Cardiac muscle cell (in vitro differentiated cells and primary cell): ENCODE measurements at regions not wholly inside any gene's neighbourhood (a gene's known extent, or its start where the extent isn't known, plus 50 kb on each side); places are given as distances from the start of the nearest gene placed in this dataset.

ENCODE experiments used
- DNase-seq, 2 donors: peaks; one replicate each; pipeline versions ENCODE4 v3.0.0 to v3.0.0-alpha.2; 2010 to 2017; ENCODE audit warnings: low read depth in 1 of 2, low spot score in 1 of 2
- H3K27ac ChIP-seq: fragments of 200-600 bp; sonication (generic); 2 replicates; pipeline ENCODE4 v1.5.1; 2016
- H3K27me3 ChIP-seq: fragments of 200-600 bp; sonication (generic); 2 replicates; pipeline ENCODE4 v1.6.0; 2016; ENCODE audit warnings: control low read depth
- H3K36me3 ChIP-seq: fragments of 200-600 bp; sonication (generic); 2 replicates; pipeline ENCODE4 v1.5.1; 2016; ENCODE audit warnings: control low read depth
- H3K4me1 ChIP-seq: fragments of 200-600 bp; sonication (generic); 2 replicates; pipeline ENCODE4 v1.8.1; 2017; ENCODE audit warnings: low read depth, mild to moderate bottlenecking, mixed run types
- H3K4me3 ChIP-seq: fragments of 200-600 bp; sonication (generic); 2 replicates; pipeline ENCODE4 v1.5.1; 2016; ENCODE audit warnings: mild to moderate bottlenecking
- H3K9me3 ChIP-seq: fragments of 200-600 bp; sonication (generic); 2 replicates; pipeline ENCODE4 v1.5.1; 2017; ENCODE audit warnings: low read depth, mild to moderate bottlenecking, control low read depth
- TF ChIP-seq, protein P1 (sequence below): IDR thresholded peaks from 2 replicates; pipeline ENCODE4 v1.5.1; 2012; ENCODE audit warnings: low read depth, mild to moderate bottlenecking, low read length

DNA sequence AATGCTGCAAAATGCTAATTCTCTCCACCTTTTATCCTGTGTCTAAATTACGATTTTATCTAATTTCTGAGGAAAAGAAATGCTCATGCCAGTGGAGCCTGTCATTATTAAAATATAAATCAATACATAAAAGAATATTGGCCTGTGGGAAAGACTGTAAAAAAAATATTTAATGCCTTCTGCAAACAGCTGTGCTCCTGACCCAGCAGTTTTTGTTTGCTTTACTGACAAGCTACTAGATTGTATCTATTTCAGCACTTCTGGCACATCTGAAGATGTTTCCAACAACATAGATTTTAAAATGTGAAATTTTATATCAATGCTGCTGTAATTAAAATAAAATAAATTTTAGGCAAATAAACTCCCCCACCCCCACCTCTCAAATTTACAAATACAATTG, 493.6 kb upstream of the AGTR1 start:
- no peak overlapping the region for H3K4me3 ChIP-seq
- H3K36me3 ChIP-seq, result no peaks in the 10 kb centered on the region
- no peaks in the 10 kb centered on the region for H3K4me1 ChIP-seq
- H3K9me3 ChIP-seq, result no peaks in the 10 kb centered on the region
- TF ChIP-seq, protein P1, sequence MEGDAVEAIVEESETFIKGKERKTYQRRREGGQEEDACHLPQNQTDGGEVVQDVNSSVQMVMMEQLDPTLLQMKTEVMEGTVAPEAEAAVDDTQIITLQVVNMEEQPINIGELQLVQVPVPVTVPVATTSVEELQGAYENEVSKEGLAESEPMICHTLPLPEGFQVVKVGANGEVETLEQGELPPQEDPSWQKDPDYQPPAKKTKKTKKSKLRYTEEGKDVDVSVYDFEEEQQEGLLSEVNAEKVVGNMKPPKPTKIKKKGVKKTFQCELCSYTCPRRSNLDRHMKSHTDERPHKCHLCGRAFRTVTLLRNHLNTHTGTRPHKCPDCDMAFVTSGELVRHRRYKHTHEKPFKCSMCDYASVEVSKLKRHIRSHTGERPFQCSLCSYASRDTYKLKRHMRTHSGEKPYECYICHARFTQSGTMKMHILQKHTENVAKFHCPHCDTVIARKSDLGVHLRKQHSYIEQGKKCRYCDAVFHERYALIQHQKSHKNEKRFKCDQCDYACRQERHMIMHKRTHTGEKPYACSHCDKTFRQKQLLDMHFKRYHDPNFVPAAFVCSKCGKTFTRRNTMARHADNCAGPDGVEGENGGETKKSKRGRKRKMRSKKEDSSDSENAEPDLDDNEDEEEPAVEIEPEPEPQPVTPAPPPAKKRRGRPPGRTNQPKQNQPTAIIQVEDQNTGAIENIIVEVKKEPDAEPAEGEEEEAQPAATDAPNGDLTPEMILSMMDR, result no peak
- H3K27me3 ChIP-seq, result no peaks in the 10 kb centered on the region
- DNase-seq, result no peak
- H3K27ac ChIP-seq, result no peak overlapping the region

DNA sequence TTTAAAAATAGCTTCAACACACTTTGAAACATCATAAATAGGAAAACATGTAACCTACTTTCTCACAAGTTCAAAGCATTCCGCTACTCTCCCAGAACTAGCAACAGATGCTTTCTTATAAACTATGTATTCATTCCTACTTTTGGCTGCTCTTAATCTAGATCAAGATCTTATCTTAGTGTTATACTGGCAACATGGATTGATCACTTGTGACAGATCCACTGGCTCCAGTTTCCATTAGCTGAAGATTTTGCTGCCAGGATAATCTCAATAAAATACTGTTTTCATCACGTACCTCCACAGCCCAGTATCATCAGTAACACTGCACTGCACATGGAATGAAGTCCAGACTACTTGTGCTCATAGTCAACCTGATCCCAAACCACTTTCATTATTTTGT, 491.7 kb upstream of the AGTR1 start:
- H3K4me3 ChIP-seq, result no peak overlapping the region
- no peak for DNase-seq
- H3K9me3 ChIP-seq, result no peaks in the 10 kb centered on the region
- TF ChIP-seq, protein P1, result no peak
- no peaks in the 10 kb centered on the region for H3K27me3 ChIP-seq
- no peaks in the 10 kb centered on the region for H3K4me1 ChIP-seq
- H3K36me3 ChIP-seq, result no peaks in the 10 kb centered on the region
- H3K27ac ChIP-seq, result no peak overlapping the region

DNA sequence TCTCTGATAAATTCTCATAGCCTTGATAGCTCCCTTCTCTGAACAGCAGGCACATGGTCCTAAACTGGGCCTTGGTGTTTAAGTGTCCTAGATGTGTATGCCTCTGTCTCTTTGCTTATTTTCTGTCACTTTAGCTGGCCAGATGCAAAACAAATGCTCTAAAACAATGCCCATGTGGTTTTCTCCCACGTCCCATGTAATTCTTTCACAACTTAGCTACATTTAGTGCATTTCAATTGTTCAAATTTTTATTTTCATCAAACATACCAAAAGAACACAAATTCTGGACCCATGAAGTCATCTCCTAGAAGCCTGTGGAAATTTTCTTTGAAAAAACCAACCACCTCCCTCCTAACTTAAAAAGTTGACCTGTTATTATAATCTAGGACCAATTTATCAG, 491.3 kb upstream of the AGTR1 start:
- Histone ChIP-seq H3K9me3 (no peaks in the 10 kb centered on the region), H3K36me3 (no peaks in the 10 kb centered on the region), H3K27ac (no peak overlapping the region), H3K4me1 (no peaks in the 10 kb centered on the region), H3K4me3 (no peak overlapping the region), H3K27me3 (no peaks in the 10 kb centered on the region)
- TF ChIP-seq, protein P1, result no peak
- DNase-seq, result no peak

DNA sequence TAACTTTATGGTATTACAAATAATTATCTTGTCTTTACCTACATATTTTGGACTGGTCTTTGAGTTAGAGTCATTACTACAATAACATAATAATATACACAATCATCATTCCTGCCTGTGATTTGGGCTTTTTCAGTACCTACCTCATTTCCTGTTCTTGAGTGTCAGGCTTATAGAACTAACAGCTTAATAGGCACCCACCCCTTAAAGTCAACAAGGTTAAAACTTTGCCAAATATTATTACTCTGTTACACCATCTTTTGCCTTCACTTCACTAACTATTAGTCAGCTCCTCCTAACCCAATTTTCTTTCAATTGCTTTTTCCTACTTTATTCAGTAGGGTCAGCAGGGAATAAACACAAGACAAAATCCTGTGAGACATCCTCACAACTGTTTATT, 488.7 kb upstream of the AGTR1 start:
- Histone ChIP-seq H3K36me3 (no peaks in the 10 kb centered on the region), H3K27me3 (no peaks in the 10 kb centered on the region), H3K4me1 (no peaks in the 10 kb centered on the region), H3K4me3 (no peak overlapping the region), H3K9me3 (no peaks in the 10 kb centered on the region), H3K27ac (no peak overlapping the region)
- TF ChIP-seq, protein P1, result no peak
- no peak for DNase-seq

DNA sequence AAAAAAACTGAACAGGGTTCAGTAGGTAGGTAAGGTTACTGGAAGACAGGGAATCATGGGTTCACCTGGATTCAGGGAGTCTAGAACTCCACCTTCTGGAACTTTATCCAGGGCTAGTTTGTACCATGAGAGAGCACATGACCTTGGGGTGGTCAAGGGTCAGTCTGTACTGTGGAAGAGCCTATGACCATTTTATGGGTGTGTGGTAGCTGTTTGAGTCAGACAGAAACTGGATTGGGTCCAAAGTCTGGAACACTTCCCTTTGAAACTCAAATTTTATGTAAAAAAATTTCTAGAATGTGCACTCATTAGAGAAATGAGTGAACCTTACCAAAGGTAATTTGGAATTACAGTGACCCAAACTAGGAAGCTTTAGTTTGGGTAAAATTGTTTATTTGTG, 486.0 kb upstream of the AGTR1 start:
- H3K9me3 ChIP-seq, result no peaks in the 10 kb centered on the region
- H3K36me3 ChIP-seq, result no peaks in the 10 kb centered on the region
- no peaks in the 10 kb centered on the region for H3K4me1 ChIP-seq
- H3K27me3 ChIP-seq, result no peaks in the 10 kb centered on the region
- no peak overlapping the region for H3K4me3 ChIP-seq
- TF ChIP-seq, protein P1, result no peak
- peak in 1 of 2 donors; percentile 14 for DNase-seq
- H3K27ac ChIP-seq, result no peak overlapping the region

DNA sequence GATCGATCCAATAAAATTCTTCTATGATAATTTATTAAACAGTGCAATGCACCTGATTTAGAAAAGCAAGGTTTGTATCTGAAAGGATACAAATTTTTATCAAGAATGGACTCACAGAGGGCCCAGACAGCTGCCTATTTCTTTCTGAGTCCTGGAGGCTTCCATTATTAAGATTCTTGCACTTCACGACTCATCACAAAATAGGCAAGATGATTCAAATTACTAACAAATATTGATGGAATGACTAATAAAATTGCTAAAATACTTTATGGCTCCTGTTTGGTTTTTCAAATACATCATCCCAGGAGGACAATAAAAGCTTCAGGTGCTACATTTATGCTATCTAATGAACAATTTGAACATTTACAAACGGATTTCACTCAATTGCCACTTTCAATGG, 483.0 kb upstream of the AGTR1 start:
- no peak for DNase-seq
- Histone ChIP-seq H3K4me1 (no peaks in the 10 kb centered on the region), H3K36me3 (no peaks in the 10 kb centered on the region), H3K27me3 (no peaks in the 10 kb centered on the region), H3K9me3 (no peaks in the 10 kb centered on the region), H3K27ac (no peak overlapping the region), H3K4me3 (no peak overlapping the region)
- TF ChIP-seq, protein P1, result no peak
